Kidney capillary endothelial cell (primary cell): ENCODE measurements at regions not wholly inside any gene's neighbourhood (a gene's known extent, or its start where the extent isn't known, plus 50 kb on each side); places are given as distances from the start of the nearest gene placed in this dataset.
A peak's percentile ranks its signal among the peaks of the same experiment; 100 is the strongest.

Source experiments
- DNase-seq: peaks from one replicate; pipeline ENCODE4 v3.0.0-alpha.2; 2018; ENCODE audit warnings: low spot score

GRCh38 chr15:92224843-92225242, 168.8 kb upstream of the ST8SIA2 start:
- DNase-seq: no peak

DNA sequence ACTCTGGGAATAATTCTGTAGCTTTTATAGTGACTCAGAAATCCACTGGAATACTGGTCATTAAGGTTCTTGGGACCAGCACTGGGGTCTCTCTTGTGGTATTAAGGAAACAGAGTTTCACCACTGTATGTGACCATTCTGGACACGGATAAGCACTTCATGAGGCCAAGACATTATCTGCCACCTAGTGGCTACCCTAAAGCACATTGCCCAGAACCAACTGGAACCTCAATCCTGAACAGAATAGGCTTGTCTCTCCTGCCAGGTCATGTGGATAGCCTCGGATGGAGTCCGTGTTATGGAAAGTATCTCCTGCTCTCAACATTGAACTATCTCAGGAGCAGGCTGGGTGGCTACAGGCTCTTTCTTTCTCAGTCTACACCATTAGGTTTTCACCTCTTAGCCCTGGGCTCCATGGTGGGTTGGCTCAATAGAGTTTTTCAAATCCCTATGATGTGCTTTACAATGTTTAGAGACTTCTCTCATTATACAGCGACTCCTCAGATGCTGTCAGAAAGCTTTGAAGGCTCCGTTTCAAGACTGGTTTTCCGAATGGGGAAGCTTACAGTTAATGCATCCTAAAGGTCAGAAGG, 167.6 kb upstream of the ST8SIA2 start:
- peak; percentile 7 for DNase-seq

GRCh38 chr15:92228830-92229229, 164.9 kb upstream of the ST8SIA2 start:
- no peak for DNase-seq

DNA sequence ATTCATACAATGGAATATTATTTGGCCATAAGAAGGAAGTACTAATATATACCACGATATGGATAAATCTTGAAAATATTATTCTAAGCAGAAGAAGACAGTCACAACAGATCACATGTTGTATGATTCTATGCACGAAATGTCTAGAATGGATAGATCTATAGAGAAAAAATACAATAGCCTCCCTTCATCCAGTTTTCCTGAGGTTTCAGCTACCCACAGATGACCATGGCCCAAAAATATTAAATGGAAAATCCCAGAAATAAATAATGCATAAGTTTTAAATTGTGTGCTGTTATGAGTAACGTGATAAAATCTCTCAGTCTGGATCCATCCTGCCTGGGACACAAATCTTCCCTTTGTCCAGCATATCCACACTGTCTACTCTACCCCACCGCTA, 162.2 kb upstream of the ST8SIA2 start:
- DNase-seq: no peak

DNA sequence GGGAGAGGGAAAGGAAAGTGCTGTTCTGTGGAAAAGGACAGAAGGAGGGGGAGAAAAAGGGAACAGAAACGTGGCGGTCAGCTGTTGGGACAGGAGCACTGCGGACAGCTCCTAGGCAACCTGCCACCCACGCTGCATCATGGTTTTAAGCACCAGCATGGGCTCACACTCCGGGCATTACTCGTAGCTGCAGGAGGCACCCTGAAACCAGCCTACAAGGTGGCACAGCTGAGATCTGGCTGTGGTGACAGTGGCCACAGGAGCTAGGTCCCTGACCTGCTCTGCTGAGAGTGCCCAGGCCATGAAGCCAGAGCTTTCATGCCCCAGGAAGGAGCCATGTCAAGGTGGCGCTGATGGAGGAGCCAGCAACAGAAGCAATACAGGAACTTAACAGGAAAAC, 161.4 kb upstream of the ST8SIA2 start:
- DNase-seq: no peak

- DNase-seq: no peak
These were observed 160.8 kb upstream of the ST8SIA2 start for GRCh38 chr15:92232876-92233275.

- no peak for DNase-seq
These were observed 150.5 kb upstream of the ST8SIA2 start for GRCh38 chr15:92243227-92243626.

DNA sequence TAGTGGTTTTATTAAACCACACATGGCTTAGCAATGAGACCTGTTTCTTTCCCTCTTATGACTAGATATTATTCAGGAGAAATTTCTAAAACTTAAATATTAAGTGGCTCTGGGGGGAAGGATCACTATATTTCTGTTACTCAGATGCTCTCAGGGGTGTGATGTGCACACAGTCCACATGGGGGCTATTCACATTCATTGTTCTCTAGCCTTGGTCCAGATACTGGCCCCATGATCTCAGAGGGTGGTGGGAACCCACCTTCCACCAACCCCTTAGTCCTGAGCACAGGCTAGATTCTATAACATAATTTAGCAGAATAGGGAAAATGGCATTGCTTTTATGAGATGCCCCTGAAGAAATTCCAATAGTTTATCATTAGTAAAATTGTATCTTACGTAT, 149.0 kb upstream of the ST8SIA2 start:
- no peak for DNase-seq

DNA sequence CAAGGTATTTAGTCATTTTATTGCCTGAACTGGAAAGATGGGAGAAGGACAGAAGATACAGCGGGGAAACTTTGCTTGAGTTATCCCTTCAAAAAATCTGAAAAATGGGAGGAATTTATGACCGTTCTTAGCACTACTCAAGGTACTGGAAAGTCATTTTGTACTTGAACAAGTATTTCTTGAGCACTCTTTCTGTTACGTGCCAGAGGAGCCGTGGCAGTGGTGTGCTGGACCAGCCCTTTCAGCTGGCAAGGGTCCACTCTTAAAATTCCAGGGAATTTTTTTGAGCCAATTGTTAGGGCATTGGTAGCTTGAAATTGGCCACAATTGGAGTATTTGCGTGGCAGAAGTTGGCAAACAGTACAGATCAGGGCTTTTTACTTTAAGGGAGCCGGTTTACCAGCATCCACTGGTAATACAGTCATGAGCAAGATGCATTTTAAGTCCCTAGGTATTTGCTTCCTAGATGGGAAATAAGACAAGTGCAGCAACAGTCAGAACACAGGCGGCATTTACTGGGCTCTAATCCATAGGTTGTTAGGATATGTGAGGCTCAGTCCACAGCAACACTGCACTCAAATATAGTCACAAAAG, 145.9 kb upstream of the ST8SIA2 start:
- no peak for DNase-seq

GRCh38 chr15:92266796-92267685, 126.6 kb upstream of the ST8SIA2 start:
- no peak for DNase-seq

- DNase-seq: no peak
These were observed 124.8 kb upstream of the ST8SIA2 start for GRCh38 chr15:92268900-92269299.

- DNase-seq: no peak
These were observed 122.5 kb upstream of the ST8SIA2 start for GRCh38 chr15:92271179-92271578.

GRCh38 chr15:92272106-92272505, 121.6 kb upstream of the ST8SIA2 start:
- DNase-seq: no peak

GRCh38 chr15:92273286-92273685, 120.4 kb upstream of the ST8SIA2 start:
- no peak for DNase-seq

- no peak for DNase-seq
These were observed 120.0 kb upstream of the ST8SIA2 start for GRCh38 chr15:92273723-92274122.

- DNase-seq: peak; percentile 4
These were observed 115.9 kb upstream of the ST8SIA2 start for GRCh38 chr15:92277776-92278175.

DNA sequence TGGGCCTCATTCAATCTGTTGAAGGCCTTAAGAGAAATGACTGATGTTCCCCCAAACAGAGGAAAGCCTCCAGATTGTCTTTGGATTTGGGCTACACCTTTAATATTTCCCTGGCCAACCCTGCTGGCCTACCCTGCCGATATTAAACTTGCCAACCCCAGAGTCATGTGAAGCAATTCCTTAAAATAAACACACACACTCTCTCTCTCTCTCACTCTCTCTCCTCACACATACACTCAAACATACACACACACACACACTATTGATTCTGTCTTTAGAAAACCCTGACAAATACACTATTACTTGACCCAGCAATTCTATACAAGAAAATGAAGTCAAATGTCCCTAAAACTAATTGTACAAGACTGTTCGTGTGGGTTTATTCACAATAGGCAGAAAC, 109.9 kb upstream of the ST8SIA2 start:
- no peak for DNase-seq

- DNase-seq: no peak
These were observed 104.9 kb upstream of the ST8SIA2 start for GRCh38 chr15:92288755-92289154.

- DNase-seq: no peak
These were observed 103.9 kb upstream of the ST8SIA2 start for GRCh38 chr15:92289733-92290132.

GRCh38 chr15:92290359-92290992, 103.2 kb upstream of the ST8SIA2 start:
- no peak for DNase-seq

GRCh38 chr15:92291900-92292299, 101.8 kb upstream of the ST8SIA2 start:
- DNase-seq: no peak

GRCh38 chr15:92294759-92295158, 98.9 kb upstream of the ST8SIA2 start:
- DNase-seq: no peak
